GM19351 (cell line): ENCODE measurements at regions not wholly inside any gene's neighbourhood (a gene's known extent, or its start where the extent isn't known, plus 50 kb on each side); places are given as distances from the start of the nearest gene placed in this dataset.
A peak's percentile ranks its signal among the peaks of the same experiment; 100 is the strongest.
"Not testable (repeated sequence)": the region's sequence is repeated elsewhere in the genome, so short reads cannot be mapped to it uniquely, and the experiment has no call there.

ENCODE experiments used
- ATAC-seq: cut with Tn5 transposase; IDR thresholded peaks from one replicate; pipeline ENCODE4 v1.9.1; 2021; ENCODE audit warnings: mild to moderate bottlenecking, moderate library complexity; ENCODE audit not compliant: unreplicated experiment

DNA sequence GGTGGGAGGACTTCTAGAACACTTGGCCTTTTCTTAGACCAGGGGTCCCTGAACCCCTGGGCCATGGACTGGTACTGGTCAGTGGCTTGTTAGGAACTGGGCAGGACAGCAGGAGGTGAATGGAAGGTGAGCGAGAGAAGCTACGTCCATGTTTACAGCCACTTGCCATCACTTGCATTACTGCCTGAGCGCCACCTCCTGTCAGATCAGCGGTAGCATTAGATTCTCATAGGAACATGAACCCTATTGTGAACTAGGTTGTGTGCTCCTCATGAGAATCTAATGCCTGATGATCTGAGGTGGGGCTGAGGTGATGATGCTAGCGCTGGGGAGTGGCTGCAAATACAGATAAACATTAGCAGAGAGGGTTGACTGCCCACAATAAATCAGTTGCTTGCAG is 100.9 kb upstream of the IGFBP7 start:
- no peak for ATAC-seq

DNA sequence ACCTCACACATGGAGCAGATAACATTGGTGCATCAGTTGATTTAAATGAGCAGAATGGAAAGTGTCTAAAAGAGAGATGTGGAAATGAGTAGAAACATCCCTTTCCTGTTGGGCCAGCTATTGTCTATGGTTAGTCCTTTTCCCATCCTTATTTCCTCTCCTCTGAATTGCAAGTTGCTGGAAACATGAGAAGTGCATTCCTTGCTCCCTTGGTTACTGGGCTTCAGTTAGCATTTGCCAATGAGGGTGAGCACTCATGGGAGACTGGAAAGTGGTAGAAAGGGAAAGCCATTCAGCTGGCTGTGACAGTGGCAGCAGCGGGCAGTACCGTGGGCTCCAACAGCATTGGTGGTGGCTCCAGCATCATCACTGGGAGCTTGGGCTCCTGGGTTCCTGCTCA is 96.0 kb upstream of the IGFBP7 start:
- no peak for ATAC-seq

DNA sequence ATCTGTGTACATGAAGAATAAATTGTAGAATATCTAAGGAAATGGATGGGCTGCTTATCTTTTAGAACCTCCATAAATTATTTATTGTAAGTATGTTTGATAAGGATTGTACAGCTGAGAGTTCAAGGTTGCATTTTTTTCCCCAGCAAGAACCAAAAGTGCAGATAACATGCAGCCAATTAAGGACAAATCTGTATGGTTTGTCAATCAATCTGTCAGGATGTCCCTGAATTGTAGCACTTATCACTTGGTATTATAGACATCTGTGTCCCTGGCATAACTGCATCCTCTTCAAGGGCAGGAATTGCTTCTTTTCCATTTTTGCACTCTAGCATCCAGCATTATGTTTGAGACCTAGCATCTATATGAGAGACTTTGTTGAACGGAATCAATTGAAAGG is 95.4 kb upstream of the IGFBP7 start:
- ATAC-seq = no peak

DNA sequence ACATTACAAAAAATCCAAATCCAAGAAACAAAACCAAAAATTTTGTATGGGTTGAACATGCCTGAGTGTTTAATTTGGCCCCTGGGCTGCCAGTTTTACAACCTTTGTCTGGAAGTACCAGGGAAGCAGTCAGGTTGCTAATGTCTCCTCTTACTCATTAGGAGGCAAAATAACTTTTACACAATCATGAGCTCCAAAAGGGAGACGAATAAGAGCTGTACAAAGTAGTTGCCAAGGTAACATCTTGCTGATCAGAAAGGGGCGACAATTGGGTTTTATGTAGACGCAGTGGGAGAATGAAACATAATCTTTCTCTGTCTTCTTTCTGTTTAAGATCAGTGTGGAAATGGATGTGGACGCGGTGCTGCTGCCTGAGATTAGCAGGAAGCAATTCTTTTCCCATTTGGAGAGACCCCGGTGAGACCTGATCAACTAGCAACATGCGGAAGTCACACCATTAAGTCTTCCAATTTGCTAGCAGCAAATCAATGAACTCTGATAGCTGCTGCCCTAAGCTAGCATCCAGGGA is 90.7 kb upstream of the IGFBP7 start:
- no peak for ATAC-seq

- ATAC-seq = no peak
These were observed 89.1 kb upstream of the IGFBP7 start for GRCh38 chr4:57199267-57199666.

- no peak for ATAC-seq
These were observed 85.4 kb upstream of the IGFBP7 start for GRCh38 chr4:57195622-57196021.

- no peak for ATAC-seq
These were observed 84.0 kb upstream of the IGFBP7 start for GRCh38 chr4:57194068-57194611.

GRCh38 chr4:57193209-57193810 is 83.1 kb upstream of the IGFBP7 start:
- ATAC-seq = no peak

DNA sequence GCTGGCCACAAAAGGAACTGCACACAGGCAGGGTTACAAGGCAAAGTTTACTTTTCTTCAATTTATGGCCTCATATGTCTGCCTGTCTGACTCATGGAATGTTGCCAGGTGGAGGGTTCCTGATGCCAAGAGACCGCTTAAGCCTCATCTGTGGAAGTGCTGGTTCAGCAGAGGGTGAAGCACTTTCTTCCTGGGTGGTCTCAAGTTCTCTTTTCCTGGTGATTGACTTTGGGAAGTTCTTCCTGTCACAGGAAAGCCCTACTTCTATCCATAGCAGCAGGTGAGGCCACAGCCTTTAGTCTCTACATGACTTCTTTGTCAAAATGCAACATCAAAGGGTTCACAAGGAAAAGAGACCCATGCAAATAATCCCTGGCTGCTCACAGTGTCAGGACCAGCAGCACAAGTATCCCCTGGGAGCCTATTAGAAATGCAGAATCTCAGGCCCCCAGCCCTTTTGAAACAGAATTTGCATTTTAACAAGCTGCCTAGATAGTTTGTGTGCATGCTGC is 81.4 kb upstream of the IGFBP7 start:
- ATAC-seq = no peak

GRCh38 chr4:57190601-57191481 is 80.7 kb upstream of the IGFBP7 start:
- peak; percentile 74 for ATAC-seq

DNA sequence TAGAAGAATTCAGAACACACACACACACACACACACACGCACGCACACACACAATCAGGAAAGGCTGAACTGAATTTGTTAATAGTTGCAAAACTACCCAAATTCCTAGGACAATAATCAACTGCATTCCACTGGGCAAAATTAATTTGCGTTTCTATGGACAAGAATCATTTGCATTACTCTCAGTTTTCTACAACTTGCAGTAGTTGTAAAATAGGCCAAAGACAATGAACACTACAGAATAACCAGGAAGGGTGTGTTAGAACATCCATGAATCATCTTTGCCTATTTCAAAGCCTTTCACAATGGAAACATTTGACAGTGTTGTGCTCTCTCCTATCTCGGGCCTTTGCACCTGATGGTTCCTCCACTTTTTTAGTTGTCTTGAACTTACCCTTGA is 77.1 kb upstream of the IGFBP7 start:
- no peak for ATAC-seq

DNA sequence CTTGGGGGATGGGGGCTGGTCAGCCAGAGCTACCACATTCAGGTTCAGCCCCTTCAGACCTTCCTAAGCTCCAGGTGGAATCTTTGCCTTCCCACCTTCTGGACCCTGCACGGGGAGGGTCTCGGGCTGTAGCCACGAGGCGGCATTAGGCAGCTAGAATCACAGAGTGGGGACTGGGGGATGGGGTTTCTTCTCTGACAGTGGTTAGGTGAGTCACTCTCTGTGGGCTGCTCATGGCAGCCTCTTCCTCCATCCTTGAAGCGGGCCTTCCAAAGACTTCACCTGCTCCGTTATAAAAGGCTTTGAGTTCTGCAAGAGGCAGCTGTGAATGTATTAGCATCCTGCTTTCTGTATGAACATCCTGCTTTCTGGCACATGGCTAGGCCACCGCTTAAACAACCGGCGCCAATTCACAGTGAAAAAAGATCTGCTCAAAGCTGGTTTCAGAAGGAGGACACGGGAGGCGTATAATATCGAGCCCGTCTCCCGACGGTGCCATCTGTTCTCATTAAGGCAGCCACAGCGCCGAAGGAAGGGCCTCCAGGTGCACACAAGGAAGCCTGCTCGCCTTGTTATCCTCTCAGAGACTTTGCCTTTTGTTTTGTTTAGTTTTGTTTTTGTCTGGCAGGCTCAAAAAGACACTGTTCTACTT is 74.3 kb upstream of the IGFBP7 start:
- no peak for ATAC-seq

DNA sequence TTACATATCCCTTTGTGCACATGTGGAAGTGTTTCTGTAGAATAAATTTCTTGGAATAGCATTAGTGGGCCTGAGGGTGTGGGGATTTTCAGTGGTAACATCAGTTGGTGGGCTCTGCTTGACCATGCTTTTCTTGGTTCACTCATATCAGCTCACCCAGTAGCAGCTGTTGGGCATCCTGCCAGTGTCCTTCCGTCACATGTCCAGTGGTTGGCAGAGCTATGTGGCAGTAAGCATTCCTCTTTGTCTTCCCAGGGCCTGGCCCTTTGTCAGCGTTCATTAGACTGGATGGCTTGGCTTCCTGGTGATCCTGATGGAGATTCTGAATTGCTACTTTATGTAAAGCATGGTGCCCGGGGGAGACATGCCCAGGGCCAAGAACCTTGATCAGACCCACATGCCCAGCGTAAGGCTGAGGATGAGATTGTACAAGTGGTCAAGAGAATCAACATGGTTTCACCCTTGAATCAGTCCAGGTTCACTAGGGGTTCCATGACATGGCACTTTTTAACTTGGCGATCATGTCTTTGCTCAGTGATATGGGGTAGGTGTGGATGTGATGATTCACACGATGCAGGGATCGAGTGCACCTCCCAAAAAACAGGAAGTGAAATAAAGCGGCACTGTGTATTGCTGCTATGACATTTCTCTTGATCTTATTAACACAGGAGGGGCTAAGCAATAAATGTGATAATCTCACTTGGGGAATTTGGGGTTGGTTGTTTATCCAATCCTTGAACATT is 72.1 kb upstream of the IGFBP7 start:
- ATAC-seq = no peak

- ATAC-seq = not testable (repeated sequence)
These were observed 63.0 kb upstream of the IGFBP7 start for GRCh38 chr4:57173136-57173535.

GRCh38 chr4:57172065-57172464 is 61.9 kb upstream of the IGFBP7 start:
- ATAC-seq = no peak

DNA sequence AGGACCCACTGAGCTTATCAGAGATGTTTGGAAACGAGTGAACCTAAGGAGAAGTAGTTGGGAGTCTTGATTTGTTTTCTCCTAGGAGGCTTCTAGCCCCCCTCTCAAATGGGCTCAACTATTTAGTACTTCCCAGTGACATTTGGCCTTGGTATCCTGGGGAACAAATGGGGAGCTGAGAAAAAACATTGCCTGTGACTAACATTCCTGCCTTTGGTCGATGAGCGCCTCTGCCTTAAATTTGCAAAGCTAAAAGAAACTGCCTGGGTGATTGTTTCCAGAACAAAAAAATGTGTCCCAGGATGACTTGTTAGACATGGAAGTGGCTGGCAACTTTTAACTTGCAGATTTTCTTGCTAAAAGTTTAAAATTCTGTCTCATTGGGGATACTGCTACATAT is 58.8 kb upstream of the IGFBP7 start:
- no peak for ATAC-seq

DNA sequence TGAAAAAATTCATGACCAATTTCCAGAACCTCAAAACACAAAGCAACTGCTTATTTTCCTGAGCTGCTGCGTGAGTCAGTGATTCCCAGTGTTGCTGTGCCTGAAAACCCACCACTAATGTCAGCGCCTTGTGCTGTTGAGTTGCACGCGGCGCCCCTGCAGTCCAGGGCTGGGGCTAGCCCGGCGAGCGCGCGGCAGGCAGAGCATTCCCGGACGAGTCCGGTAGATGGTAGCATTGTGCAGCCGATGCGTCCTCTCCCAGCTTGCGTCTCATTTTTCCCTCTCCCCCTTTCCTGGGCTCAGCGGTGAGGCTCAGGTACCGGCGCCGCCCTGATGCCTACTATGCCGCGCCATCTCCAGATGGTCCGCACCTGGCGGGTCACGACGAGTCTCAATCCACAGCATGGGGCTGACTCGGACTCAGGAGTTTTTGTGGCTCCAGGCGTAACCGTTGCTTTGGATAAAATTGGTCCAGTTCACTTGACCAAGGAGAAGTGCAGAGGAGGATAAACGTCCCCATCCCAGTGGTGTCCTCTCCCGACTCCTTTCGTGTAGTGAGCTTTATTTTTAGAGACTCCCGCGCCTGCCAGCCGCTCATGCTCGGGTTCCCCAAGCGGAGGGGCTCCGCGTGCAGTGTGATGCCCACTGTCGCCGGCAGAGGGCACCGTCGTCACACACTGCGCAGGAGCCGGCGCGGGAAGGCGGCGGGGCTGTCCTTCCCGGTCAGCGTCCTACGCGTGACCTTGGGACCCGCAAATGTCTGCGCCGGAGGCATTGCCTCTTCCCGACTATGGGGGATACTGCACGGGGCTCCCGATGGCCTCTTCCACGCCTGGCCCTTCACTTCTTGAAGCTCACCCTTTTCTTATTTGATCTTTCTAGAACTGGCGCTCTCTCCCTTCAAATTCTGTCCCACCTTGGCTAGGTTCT is 53.6 kb upstream of the IGFBP7 start:
- ATAC-seq = peak; percentile 95

DNA sequence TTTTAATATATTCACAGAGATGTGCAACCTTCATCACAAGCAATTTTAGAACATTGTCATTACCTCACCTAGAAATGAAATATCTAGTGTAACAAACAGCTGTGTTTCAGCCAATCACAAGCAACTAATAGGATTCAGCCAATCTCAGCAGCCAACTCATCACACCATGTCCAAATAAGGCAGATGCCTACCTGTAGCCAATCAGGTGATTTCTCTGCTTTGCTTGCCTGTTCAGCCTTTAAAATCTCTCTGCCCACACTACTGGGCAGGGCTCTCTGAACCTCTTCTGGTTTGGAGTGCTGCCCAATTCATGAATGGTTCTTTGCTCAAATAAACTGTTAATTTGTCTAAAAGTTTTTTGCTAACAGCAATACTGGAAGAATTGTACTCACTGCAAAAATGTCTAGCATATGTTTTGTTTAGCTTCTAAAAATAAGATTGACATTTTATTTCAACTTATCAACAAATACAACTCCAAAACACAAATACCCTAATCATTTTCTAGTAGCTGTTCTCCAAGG is 52.4 kb upstream of the IGFBP7 start:
- ATAC-seq = no peak
